Hepatocyte (in vitro differentiated cells): ENCODE measurements at regions not wholly inside any gene's neighbourhood (a gene's known extent, or its start where the extent isn't known, plus 50 kb on each side); places are given as distances from the start of the nearest gene placed in this dataset.

Experiments used
- CTCF ChIP-seq: fragments of 200-600 bp; sonication (generic); IDR thresholded peaks from 2 replicates; pipeline ENCODE4 v1.5.1; 2016; ENCODE audit warnings: antibody characterized with exemption, mild to moderate bottlenecking; ENCODE audit not compliant: poor library complexity
- EZH2 ChIP-seq: fragments of 200-600 bp; sonication (generic); IDR thresholded peaks from 2 replicates; pipeline ENCODE4 v1.6.1; 2016; ENCODE audit warnings: antibody characterized with exemption, mild to moderate bottlenecking, borderline replicate concordance
- EZH2phosphoT487 ChIP-seq: fragments of 200-600 bp; sonication (generic); IDR thresholded peaks from one replicate; pipeline ENCODE4 v1.6.1; 2018; ENCODE audit warnings: antibody characterized with exemption, mild to moderate bottlenecking, low read depth, moderate library complexity; ENCODE audit not compliant: unreplicated experiment, severe bottlenecking

DNA sequence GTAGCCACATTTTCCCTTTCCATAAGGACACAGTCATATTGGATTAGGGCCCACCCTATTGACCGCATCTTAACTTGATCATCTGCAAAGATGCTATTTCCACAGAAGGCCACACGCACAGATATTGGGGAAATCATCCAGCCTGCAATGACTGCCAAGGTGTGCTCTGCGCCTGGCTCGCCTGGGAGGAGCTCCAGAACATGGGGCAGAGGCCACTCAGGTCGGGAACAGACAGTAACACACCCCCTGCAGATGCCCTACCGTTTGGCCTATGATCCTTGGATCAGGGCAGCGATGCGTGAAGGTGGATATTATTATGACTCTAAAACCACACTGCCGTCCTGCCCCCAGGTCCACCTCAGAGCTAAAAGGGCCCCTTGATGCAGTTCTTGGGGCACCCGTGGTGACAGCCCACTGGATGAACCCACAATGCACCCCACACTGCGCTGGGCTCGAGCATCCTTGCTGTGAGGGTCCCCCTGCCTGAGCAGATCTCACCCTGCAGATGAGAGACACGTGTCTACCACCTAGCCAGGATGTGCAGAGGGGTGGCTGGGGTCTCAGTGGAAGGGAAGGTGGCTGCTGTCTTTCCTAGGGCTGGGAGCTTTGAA, 72.9 kb upstream of the ZNF516 start:
- TF ChIP-seq CTCF (no peak), EZH2 (no peak), EZH2phosphoT487 (no peak)
